HG03460 (cell line): ENCODE measurements at regions not wholly inside any gene's neighbourhood (a gene's known extent, or its start where the extent isn't known, plus 50 kb on each side); places are given as distances from the start of the nearest gene placed in this dataset.
"Not testable (repeated sequence)": the region's sequence is repeated elsewhere in the genome, so short reads cannot be mapped to it uniquely, and the experiment has no call there.

Experiments
- ATAC-seq: cut with Tn5 transposase; IDR thresholded peaks from one replicate; pipeline ENCODE4 v1.9.1; 2021; ENCODE audit not compliant: unreplicated experiment

DNA sequence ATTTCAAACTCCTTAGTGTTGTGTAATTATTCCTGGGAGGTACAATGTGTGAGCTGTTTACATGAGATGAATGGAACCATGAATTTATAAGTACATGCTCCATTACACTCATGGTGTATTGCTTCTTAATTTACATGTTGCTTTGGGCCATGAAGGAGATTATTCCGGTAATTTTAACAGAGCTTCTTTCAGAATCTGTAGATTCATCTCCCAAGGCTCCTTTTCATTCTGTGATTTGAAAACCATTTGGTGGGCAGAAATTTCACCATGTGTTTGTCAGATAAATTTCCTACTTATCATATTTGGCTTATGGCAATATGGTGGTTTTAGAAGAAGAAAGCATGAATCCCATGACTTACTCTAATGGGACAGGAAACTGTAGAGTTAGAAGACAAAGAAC lies 421.6 kb upstream of the EYS start:
- ATAC-seq, result no peak

DNA sequence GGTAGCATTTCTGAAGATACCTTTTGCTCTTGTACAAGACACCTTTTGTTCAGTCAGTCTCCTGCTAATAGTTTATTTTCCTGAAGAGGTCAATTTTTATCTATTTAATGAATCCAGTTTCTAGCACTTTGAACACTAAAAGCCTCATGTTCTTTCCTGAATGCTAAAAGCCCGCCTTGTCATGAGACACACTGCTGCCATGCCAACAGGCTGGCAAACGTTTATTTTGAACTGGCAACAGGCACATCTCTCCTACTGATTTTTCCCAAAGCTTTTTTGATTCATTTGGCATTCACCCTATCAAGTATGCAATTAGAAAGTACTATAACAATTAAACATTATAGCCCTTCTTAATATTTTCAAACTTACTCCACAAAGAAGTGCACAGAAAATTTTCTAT lies 421.2 kb upstream of the EYS start:
- ATAC-seq, result no peak

DNA sequence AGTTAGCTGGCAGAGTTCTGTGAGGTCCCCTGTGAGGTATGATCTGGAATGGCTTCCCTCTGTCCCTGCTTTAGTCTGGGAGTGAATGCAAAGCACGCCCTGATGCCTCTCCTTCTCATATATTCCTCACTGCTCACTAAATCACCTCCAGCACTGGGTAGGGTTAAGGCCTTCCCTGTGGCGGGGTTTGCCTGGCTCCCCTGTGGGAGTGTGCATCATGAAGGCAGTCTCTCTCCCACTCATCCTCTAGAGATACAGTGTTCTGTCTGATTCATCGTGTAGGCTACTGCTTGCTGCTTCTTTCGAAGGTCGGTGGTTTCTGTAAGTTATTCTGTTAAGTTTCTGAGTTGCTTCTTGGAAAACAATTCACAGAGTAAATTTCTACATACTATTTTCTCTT lies 420.0 kb upstream of the EYS start:
- no peak for ATAC-seq

DNA sequence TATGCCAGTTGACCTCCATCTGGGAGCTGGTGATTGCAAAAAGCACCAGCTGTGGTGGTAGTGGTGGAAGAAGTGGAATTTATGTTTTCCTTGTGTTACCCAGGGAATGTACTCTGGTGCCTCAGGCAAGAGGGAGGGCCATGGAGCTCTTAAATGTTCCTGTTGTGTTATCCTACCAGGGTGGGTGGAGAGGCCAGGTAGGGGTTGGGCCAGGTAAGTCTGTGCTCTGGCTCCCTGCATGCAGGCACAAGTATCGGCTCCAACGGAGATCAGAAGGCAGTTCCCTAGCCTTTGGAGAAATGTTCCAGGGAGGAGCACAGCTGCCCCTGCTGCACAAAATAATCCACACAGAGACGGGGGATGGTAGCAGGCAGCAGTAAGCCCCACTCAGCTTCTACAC lies 419.3 kb upstream of the EYS start:
- ATAC-seq, result no peak

DNA sequence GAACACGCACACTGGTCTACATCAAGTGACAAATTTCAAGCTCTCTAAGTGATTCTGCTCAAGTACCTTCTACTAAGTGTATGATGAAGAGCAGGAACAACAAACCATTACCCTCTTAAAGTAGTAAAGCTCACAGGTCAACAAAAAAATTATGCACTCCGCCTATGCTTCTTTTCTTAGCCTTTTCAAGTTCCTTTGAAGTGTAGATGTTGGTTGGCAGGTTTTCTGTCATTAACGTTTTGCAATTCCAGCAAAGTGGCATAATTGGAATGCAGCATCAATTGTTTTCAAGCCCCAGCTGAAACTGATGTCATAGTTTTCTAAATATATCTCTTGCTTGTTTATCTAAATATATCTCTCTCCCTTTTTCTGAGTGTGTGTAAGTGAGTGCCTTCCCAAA lies 396.9 kb upstream of the EYS start:
- no peak for ATAC-seq

DNA sequence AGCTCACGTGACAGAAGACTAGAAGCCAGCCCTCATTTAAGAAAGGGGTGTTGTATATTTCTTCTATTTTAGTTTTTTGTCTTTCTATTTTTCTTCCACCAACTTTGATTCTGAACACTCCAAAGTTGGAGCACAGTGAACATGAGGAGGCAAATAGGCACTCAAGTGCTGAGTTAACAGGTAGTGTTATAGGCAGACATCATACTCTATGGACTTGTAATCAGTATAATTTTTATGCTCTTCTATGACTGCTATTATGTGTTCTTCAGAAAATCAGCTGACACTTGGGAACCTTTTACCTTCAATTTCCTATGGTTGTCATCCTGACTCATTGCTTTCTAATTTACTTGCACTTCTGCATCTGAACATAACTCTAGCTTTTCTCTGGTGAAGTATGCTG lies 396.3 kb upstream of the EYS start:
- no peak for ATAC-seq

DNA sequence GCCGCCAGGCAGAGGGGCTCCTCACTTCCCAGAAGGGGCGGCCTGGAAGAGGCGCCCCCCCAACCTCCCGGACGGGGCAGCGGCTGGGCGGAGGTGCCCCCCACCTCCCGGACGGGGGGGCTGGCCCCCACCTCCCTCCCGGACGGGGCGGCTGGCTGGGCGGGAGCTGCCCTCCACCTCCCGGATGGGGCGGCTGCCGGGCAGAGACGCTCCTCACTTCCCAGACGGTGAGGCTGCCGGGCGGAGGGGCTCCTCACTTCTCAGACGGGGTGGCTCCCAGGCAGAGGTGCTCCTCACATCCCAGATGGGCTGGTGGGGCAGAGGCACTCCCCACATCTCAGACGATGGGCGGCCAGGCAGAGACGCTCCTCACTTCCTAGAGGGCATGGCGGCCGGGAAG lies 389.7 kb upstream of the EYS start:
- ATAC-seq, result no peak

DNA sequence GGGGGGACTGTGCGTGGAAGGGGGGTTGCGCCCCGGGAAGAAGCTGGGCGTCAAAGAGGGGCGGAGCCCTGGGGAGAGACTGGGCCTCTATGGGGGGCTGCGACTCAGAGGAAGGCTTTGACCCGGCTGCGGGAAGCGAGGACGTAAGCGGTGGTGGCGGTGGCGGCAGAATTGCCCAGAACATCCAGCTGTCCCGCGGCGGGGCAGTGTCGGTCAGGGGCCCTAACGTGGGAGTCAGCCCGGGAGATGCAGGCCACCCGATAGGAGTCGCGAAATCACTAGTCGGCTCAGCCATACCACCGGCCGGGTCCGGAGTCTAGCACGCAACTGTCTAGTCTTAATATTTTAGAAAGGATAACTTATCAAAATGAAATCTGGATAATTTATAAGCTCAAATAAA lies 387.6 kb upstream of the EYS start:
- no peak for ATAC-seq

DNA sequence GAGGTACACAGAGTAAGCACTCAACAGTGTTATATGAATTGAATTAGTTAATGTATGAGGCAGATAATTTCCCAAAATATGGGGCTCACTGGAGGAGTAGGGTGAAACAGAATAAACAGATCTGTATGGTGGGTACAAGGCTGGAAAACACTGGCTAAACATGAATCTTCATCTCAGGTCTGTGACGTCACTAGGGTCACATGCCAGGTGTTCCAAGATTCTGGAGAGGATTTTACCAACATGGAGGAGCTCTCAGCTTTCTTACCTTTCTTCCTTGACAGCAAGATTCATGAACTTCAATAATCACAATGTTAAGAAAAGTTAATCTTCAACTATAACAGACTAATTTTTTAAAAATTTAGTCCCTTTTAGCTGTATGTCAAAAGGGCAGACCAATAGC lies 385.3 kb upstream of the EYS start:
- ATAC-seq, result not testable (repeated sequence)

DNA sequence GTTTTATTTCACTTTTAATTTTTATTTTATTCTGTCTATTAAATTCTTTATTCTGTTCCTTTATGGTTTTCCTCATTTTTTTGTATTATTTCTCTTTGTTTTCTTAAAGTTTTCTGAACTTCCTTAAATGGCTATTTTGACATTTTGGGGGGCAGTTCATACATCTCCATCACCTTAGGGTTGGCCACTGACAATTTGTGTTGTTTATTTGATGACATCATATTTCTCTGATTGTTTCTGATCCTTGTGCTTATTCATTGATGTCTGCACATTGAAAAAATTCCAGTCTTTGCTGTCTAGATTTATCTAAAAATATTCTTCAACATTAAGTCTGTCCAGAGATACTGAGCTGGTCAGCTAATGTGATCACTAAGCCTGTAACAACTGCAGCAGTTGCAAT lies 379.5 kb upstream of the EYS start:
- no peak for ATAC-seq

DNA sequence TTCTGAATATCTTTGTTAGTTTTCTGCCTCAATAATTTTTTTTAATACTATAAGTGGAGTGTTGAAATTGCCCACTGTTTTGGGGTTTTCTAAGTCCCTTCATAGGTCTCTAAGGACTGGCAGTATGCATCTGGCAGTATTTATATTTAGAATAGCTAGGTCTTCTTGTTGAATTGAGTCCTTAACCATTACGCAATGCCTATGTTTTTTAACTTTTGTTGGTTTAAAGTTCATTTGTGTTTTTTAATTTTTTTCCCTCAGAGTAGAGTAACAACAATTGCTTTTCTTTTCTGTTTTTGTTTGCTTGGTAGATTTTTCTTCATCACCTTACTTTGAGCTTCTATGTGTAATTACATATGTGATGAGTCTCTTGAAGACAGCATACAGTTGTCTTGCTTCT lies 375.9 kb upstream of the EYS start:
- no peak for ATAC-seq

DNA sequence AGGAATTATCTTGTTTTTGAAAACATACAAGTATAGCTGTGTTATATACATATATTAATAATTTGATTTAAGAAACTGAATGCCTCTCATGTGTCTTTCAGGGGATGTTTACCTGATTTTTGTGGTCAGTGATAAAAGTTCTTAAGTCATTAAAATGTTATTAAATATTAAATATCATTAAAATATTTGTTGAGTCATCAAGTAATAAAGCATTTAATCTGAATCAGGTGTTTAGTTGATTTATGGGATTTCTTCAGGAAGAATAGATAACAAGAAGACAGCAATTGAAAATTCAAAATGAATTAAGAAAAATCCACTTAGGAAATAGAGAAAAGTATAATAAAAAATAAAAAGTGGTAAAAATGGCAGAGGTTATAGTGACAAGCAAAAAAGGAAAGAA lies 361.9 kb upstream of the EYS start:
- ATAC-seq, result no peak

DNA sequence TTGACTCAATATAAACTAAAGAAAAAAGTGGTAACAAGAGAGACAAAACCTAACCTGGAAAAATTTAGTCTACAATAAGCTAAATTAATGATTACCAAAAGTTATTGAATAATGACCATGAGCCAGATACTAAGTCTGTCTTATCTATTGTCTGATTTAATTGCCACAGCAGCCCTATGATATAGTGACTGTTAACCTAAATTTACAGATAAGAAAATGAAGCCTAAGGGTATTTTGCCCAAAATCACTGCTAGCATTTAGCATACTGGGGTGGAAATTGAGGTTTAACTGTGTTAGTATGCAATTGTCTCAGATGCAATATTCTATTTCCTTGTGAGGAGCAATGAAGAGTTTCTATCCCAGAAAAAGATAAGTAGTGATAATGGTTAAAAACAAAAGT lies 361.0 kb upstream of the EYS start:
- ATAC-seq, result no peak

DNA sequence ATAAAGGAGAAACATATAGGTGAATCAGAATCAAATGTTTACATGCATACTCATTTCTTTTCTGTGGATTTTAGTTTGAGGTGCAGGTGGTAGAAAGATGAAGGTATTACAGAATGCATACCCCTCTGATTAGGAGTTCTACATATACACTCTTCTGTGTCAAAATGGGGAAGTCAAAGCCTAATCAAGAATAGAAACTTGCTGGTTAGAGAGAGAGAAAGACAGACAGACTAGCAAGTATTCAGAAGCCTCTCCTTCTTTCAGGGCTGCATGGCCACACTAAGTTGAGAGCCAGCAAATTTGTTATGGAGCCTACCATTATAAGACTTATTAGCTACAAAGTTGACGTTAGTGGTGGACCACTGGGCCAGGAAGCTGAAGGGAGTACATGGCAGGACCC lies 358.3 kb upstream of the EYS start:
- ATAC-seq, result no peak

DNA sequence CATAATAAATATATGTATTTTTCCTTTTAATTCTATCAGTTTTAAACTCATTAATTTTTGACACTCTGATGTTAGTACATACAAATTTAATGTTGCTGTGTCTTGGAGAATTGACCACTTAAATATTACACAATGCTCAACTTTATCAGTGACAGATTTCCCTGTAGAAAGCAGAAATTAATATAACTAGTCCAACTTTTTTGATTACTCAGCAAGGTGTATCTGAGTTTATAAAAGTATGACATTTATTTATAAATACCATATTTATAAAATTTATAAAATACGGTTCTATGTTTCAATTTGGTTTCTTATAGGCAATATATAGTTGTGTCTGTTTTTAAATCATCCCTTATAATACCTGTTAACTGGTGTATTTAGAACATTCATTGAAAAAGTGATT lies 350.0 kb upstream of the EYS start:
- ATAC-seq, result no peak

DNA sequence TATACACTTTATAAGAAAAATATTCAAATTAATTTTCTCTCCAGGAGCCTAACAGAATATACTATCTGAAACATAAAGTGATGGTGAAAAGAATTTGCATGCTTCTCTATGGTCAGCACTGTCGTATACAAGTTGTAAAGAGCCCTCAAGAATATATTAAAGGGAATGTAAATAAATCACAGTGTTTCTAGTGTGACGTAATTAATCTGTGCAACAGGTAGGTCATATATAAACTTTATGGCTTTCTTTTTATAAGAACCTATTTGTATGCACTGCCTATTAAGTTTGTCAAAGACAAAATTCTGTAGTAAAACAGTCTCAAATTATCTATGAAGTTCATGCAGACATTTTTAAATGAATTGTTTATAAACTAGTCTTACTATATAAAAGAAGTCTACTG lies 347.9 kb upstream of the EYS start:
- no peak for ATAC-seq

DNA sequence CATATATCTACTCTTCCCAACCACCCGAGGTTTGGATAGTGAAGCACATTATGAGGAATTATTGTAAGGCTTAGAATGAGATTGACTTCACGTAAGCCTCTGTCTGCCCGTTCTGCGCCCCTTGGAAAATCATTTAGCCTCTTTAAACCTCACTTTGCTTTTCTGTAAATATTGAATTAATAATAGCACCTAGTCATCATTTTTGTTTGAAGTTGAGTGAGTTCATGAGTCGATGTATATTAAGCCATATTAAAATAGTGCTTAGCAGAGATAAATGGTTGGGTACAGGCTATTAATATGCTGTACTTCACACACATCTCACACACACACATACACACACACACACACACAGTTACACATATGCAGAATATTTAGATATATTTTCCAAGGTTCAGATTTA lies 344.8 kb upstream of the EYS start:
- no peak for ATAC-seq

DNA sequence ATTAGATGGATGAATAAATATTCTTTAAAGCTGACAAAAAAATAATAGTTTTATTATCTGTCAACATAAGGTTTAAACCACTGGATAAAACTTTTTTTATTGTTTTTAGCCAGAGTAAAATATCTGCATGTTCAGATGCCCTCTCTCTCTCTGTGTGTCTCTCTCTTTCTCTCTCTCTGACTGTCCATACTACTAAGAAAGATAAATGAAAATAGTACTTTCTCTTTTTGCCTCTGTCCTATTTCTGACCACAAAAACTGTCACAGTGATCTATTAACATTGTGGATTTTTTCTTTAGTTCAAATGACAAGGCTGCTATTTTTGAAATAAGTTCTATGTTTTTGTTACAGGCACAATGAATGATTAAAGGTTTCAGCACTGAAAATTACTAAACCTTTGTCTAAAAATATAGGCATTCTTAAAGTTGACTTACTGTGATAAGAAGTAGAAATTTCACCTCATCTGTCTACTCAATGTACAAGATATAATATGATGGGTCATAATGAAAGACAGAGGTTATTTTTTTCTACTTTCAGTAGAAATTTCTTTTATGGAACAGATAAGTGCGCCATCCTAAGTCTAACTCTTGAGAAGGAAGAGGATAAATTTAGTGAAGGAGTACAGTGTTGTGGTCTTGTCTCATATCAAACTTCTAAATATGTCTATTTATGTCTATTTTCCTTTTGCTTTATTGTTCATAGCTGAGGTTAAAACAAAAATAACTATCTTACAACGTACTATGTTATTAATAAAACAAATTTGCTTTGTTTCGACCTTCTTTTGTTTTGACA lies 341.9 kb upstream of the EYS start:
- no peak for ATAC-seq

DNA sequence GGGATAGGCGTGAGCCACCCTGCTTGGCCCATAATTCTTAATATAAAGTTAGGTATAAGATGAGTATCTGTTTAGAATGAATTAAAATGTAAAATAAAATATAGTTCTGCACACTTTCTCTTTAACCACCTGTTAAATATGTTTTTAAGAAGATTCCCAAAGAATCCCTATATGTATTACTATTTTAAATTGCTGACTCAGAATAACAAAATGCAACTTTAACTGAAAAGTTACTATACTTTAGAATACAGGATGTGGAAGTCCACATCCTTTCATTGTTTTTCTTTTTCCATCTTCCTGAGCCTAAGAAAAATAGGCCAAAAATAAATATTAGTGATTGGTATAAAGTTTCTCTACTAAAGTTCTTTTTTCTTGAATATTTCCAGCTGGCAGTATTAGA lies 325.6 kb upstream of the EYS start:
- ATAC-seq, result no peak

DNA sequence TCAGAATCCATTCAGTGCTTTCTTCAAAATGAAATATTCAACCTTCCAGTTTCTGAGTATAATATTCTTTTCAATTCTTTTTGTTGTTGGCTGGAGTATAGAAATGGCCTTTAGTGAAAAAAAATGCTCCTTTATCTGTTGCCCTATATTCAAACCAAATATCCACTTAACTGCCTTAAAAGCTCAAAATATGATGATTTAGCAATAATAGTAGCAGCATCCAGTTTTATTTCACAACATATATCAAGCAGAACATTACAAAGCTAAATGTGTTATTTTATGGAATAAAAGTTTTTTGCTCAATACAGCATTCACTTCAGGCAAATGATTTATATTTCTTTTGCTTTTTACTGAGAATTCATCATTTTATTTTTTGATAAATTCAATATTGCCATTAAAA lies 322.4 kb upstream of the EYS start:
- no peak for ATAC-seq

DNA sequence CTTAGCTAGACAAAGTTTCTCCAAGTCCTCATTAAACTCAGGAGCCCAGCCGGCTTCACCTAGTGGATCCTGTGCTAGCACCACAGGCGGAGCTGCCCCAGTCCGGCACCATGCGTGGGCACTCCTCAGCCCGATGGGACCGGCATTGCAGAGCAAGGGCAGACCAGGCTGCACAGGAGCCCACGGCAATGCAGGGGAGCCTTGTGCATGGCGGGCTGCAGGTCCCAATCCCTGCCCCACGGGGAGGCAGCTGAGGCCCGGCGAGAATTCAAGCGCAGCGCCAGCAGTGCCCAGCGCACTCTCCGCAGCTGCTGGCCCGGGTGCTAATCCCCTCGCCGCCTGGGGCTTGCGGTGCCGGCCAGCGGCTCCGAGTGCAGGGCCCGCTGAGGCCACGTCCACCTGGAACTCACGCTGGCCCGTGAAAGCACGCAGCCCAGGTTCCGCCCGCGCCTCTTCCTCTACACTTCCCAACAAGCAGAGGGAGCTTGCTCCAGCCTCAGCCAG lies 292.3 kb upstream of the EYS start:
- no peak for ATAC-seq

DNA sequence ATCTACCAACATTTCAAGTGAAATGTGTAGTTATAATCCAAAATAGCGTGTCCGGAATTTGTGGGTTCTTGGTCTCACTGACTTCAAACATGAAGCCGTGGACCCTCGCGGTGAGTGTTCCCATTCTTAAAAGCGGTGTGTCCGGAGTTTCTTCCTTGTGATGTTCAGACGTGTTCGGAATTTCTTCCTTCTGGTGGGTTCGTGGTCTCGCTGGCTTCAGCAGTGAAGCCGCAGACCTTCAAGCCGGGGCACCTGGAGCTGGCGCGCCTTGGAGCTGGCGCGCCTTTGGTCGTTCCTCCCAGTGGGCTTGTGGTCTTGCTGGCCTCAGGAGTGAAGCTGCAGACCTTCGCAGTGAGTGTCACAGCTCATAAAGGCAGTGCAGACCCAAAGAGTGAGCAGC lies 291.5 kb upstream of the EYS start:
- no peak for ATAC-seq

DNA sequence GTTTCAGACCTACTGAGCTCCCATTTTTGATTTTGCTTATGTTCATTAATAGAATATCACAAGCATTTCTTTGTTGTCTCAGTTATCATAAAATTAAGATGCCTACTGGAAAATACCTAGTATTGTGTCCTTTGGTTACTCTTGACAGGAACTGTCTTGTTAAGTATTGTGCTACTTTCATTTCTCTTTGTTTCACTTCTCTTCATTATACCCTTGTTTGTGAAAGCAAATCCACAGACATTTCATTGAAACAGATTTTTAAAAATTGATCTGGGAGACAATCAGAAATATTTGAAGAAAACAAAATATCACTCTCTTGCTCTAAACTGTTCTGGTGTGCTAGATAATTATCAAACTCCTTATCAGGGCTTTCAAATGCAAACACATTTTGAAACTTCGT lies 290.5 kb upstream of the EYS start:
- ATAC-seq, result no peak
